ENCODE measurements at regions not wholly inside any gene's neighbourhood (a gene's known extent, or its start where the extent isn't known, plus 50 kb on each side); places are given as distances from the start of the nearest gene placed in this dataset.

GRCh38 chr15:38620851-38621594 is 56.4 kb upstream of the RASGRP1 start:
- TF ChIP-seq, protein P1, sequence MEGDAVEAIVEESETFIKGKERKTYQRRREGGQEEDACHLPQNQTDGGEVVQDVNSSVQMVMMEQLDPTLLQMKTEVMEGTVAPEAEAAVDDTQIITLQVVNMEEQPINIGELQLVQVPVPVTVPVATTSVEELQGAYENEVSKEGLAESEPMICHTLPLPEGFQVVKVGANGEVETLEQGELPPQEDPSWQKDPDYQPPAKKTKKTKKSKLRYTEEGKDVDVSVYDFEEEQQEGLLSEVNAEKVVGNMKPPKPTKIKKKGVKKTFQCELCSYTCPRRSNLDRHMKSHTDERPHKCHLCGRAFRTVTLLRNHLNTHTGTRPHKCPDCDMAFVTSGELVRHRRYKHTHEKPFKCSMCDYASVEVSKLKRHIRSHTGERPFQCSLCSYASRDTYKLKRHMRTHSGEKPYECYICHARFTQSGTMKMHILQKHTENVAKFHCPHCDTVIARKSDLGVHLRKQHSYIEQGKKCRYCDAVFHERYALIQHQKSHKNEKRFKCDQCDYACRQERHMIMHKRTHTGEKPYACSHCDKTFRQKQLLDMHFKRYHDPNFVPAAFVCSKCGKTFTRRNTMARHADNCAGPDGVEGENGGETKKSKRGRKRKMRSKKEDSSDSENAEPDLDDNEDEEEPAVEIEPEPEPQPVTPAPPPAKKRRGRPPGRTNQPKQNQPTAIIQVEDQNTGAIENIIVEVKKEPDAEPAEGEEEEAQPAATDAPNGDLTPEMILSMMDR (IDR thresholded peaks at IDR 0.05 in 8 of 11, conservative IDR thresholded peaks at IDR 0.05 in 3 of 11) = no peak
- TF ChIP-seq POLR2A (IDR thresholded peaks at IDR 0.05) = no peak
- no peak for TF ChIP-seq POLR2AphosphoS5 (IDR thresholded peaks at IDR 0.05)
- Histone ChIP-seq H3K27ac (no peak overlapping the region), H3K4me3 (no peak overlapping the region), H3K36me3 (no peaks in the 10 kb centered on the region), H3K9me3 (no peaks in the 10 kb centered on the region), H3K4me1 (peaks cover 0 to 14% (median 0%) of the 10 kb centered on the region in 6 donors), H3K27me3 (replicated peaks in 1 of 7) (no peaks in the 10 kb centered on the region)
- 53 to 73% (median 69%) methylated on average over 3 of the region's 3 CpGs for WGBS, 5 donors
- no peak for DNase-seq
- intact Hi-C loops (cut with DNase I; ENCODE audit: low total_unique reads) = no loop called here

- no peak for TF ChIP-seq POLR2AphosphoS5 (IDR thresholded peaks at IDR 0.05)
- TF ChIP-seq, protein P1 (IDR thresholded peaks at IDR 0.05 in 8 of 11, conservative IDR thresholded peaks at IDR 0.05 in 3 of 11) = no peak
- TF ChIP-seq POLR2A (IDR thresholded peaks at IDR 0.05) = no peak
- Histone ChIP-seq H3K4me3 (no peak overlapping the region), H3K4me1 (peaks cover 0 to 26% (median 8%) of the 10 kb centered on the region in 6 donors), H3K36me3 (no peaks in the 10 kb centered on the region), H3K9me3 (no peaks in the 10 kb centered on the region), H3K27me3 (replicated peaks in 1 of 7) (no peaks in the 10 kb centered on the region), H3K27ac (no peak overlapping the region)
- intact Hi-C loops (cut with DNase I; ENCODE audit: low total_unique reads) = no loop called here
- DNase-seq = no peak
- 72 to 89% (median 82%) methylated on average over 7 of the region's 7 CpGs for WGBS, 5 donors
Observed at GRCh38 chr15:38622304-38622703, 57.7 kb upstream of the RASGRP1 start.

- intact Hi-C loops (cut with DNase I; ENCODE audit: low total_unique reads) = no loop called here
- no peaks in the 10 kb centered on the region for H3K9me3 ChIP-seq
- peaks cover 0 to 26% (median 8%) of the 10 kb centered on the region in 6 donors for H3K4me1 ChIP-seq
- no peaks in the 10 kb centered on the region for H3K36me3 ChIP-seq
- TF ChIP-seq POLR2AphosphoS5 (IDR thresholded peaks at IDR 0.05) (no peak), POLR2A (IDR thresholded peaks at IDR 0.05) (no peak)
- TF ChIP-seq, protein P1 (IDR thresholded peaks at IDR 0.05 in 8 of 11, conservative IDR thresholded peaks at IDR 0.05 in 3 of 11) = no peak
- no peak overlapping the region for H3K27ac ChIP-seq
- WGBS, 5 donors = 78 to 89% (median 85%) methylated on average over 5 of the region's 5 CpGs
- no peaks in the 10 kb centered on the region for H3K27me3 ChIP-seq (replicated peaks in 1 of 7)
- DNase-seq = no peak
- H3K4me3 ChIP-seq = no peak overlapping the region
Observed at GRCh38 chr15:38622908-38623307, 58.3 kb upstream of the RASGRP1 start.

- H3K27ac ChIP-seq = no peak overlapping the region
- intact Hi-C loops (cut with DNase I; ENCODE audit: low total_unique reads) = no loop called here
- H3K4me1 ChIP-seq = peaks cover 0 to 26% (median 8%) of the 10 kb centered on the region in 6 donors
- no peak for TF ChIP-seq POLR2AphosphoS5 (IDR thresholded peaks at IDR 0.05)
- no peak for TF ChIP-seq POLR2A (IDR thresholded peaks at IDR 0.05)
- TF ChIP-seq, protein P1 (IDR thresholded peaks at IDR 0.05 in 8 of 11, conservative IDR thresholded peaks at IDR 0.05 in 3 of 11) = no peak
- H3K36me3 ChIP-seq = no peaks in the 10 kb centered on the region
- WGBS, 5 donors = 67 to 82% (median 73%) methylated on average over 5 of the region's 5 CpGs
- H3K4me3 ChIP-seq = no peak overlapping the region
- H3K27me3 ChIP-seq (replicated peaks in 1 of 7) = no peaks in the 10 kb centered on the region
- DNase-seq = no peak
- H3K9me3 ChIP-seq = no peaks in the 10 kb centered on the region
Observed at GRCh38 chr15:38623744-38624143, 59.1 kb upstream of the RASGRP1 start.

All from spleen (tissue), 11 donors.